ENCODE measurements at regions not wholly inside any gene's neighbourhood (a gene's known extent, or its start where the extent isn't known, plus 50 kb on each side); places are given as distances from the start of the nearest gene placed in this dataset.

DNA sequence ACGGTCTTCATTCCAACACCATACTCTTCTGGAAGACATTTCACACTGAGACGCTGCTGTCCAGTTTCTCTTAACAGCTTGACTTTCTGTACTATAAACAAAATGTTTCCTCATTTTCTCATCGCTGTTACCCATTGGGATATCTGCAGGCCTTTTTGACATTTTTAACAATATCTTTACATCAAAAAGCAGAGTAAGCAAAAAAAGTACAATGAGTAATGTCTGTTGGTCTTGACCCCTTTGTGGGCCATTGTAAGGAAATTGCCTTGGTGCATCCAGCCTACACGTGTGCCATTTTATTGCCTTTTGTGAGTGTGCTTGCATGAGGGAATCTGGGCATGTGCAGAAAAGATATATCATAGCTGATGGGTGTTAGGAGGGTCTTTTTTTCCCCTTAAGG is 129.1 kb upstream of the MANEA start:
- CTCF ChIA-PET, result no interaction called here

More for the DNA sequence above, 129.1 kb upstream of the MANEA start:
- Histone ChIP-seq H3K14ac (replicated peaks; ENCODE audit: low read depth, low read length) (no peak overlapping the region), H2AFZ (replicated peaks; ENCODE audit: low read length, poor library complexity) (no peak overlapping the region), H3K4me1 (ENCODE audit: control insufficient read depth, insufficient read depth, low read length) (no peaks in the 10 kb centered on the region), H3K4ac (ENCODE audit: low read depth, low read length) (no peak overlapping the region), H3K36me3 (ENCODE audit: control insufficient read depth, insufficient read depth, low read length) (no peaks in the 10 kb centered on the region), H3K27me3 (ENCODE audit: control insufficient read depth, insufficient read depth, low read length) (no peaks in the 10 kb centered on the region), H2AK5ac (ENCODE audit: low read depth, low read length) (no peak overlapping the region), H4K91ac (ENCODE audit: insufficient read depth, low read depth, low read length) (no peak overlapping the region), H3K18ac (ENCODE audit: low read depth, low read length) (no peak overlapping the region), H4K20me1 (ENCODE audit: insufficient read depth, low read length) (no peaks in the 10 kb centered on the region), H3K4me2 (ENCODE audit: low read depth, low read length) (no peak overlapping the region), H2BK120ac (ENCODE audit: low read depth, low read length) (no peak overlapping the region), H3K9me3 (ENCODE audit: control insufficient read depth, insufficient read depth, low read length) (no peaks in the 10 kb centered on the region), H2AK9ac (replicated peaks; ENCODE audit: low read depth, low read length, poor library complexity) (no peak overlapping the region), H3K9ac (ENCODE audit: low read depth, low read length) (no peak overlapping the region), H3K79me1 (ENCODE audit: low read depth in 1 of 2, low read length in 2 of 2) (no peaks in the 10 kb centered on the region), H3K56ac (ENCODE audit: extremely low read depth, insufficient read depth, low read length) (no peak overlapping the region), H3K4me3 (ENCODE audit: insufficient read depth, low read depth, low read length) (no peak overlapping the region), H3K23ac (ENCODE audit: low read depth, low read length) (no peak overlapping the region), H2BK15ac (ENCODE audit: low read depth, low read length) (no peak overlapping the region), H2BK20ac (ENCODE audit: low read depth, low read length) (no peak overlapping the region), H2BK5ac (ENCODE audit: low read depth, low read length, poor library complexity, severe bottlenecking) (no peak overlapping the region), H4K5ac (ENCODE audit: low read depth, low read length) (no peak overlapping the region), H3K27ac (ENCODE audit: insufficient read depth, low read length) (no peak overlapping the region), H3K9me1 (ENCODE audit: insufficient read depth, low read length) (no peaks in the 10 kb centered on the region), H4K8ac (ENCODE audit: low read depth in 2 of 2, low read length in 2 of 2) (no peak overlapping the region)
- in situ Hi-C loops (cut with MboI; ENCODE audit: low sequenced_read_pairs) (no loop called here), dilution Hi-C loops (cut with HindIII; ENCODE audit: low sequenced_read_pairs, unreplicated experiment) (no loop called here), intact Hi-C loops (cut with micrococcal nuclease) (no loop called here)
- no peak for DNase-seq
- TF ChIP-seq MAFK (IDR thresholded peaks at IDR 0.05; ENCODE audit: low read depth, low read length), result peak; percentile 40
- TF ChIP-seq NFE2L2 (IDR thresholded peaks at IDR 0.05; ENCODE audit: low read depth, low read length), result no peak
- POLR2A ChIA-PET (ENCODE audit: unreplicated experiment), result no interaction called here
- 57% methylated on average over 1 of the region's 4 CpGs; no CpG with 5 or more reads in 1 of the 2 experiments for WGBS, 2 experiments (ENCODE audit: extremely low coverage in 2 of 2, insufficient read length in 1 of 2)
- BruUV-seq (replicated peaks), result no TSS peak
- no peak for ATAC-seq (ENCODE audit: low read depth)

Measured in IMR-90 (cell line).